HG03575 (cell line): ENCODE measurements at regions not wholly inside any gene's neighbourhood (a gene's known extent, or its start where the extent isn't known, plus 50 kb on each side); places are given as distances from the start of the nearest gene placed in this dataset.
"Not testable (repeated sequence)": the region's sequence is repeated elsewhere in the genome, so short reads cannot be mapped to it uniquely, and the experiment has no call there.

ENCODE experiments used
- ATAC-seq: cut with Tn5 transposase; IDR thresholded peaks from one replicate; pipeline ENCODE4 v1.9.1; 2021; ENCODE audit not compliant: unreplicated experiment, insufficient number of reproducible peaks, low FRiP score; ENCODE audit errors: extremely low read depth

GRCh38 chr2:7094231-7094741 is 177.1 kb downstream of the RNF144A start:
- ATAC-seq = no peak

- no peak for ATAC-seq
Measured at GRCh38 chr2:7096726-7097352, 179.6 kb downstream of the RNF144A start.

GRCh38 chr2:7097353-7097895 is 180.2 kb downstream of the RNF144A start:
- ATAC-seq = no peak

DNA sequence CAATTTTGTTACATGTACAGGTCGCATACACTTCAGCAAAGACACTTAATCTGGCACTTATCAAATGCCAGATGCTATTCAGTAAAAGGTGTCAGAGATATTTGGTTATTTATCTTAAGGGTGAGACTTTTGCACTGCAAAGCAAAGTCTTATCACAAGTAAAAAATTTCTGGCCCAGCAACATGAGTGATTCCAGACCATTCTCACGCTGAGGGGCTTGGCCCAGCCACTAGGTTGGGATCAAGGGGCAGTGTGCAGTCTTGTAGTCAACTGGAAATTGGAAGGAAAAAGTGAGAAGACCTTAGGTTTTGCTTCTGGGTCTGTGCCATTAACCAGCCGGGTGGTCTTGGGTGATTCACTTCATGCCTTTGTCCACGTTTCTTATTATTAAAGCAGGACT is 181.6 kb downstream of the RNF144A start:
- ATAC-seq = no peak

DNA sequence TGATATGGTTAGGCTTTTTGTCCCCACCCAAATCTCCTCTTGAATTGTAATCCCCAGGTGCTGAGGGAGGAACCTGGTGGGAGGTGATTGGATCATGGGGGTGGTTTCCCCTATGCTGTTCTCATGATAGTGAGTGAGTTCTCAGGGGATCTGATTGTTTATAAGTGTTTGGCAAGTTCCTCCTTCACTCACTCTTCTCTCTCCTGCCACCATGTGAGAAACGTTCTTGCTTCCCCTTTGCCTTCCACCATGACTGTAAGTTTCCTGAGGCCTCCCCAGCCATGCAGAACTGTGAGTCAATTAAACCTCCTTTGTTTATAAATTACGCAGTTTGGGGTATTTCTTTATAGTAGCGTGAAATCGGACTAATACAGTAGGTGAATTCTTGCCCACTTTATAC is 182.5 kb downstream of the RNF144A start:
- not testable (repeated sequence) for ATAC-seq

GRCh38 chr2:7102826-7103225 is 185.6 kb downstream of the RNF144A start:
- ATAC-seq = no peak

DNA sequence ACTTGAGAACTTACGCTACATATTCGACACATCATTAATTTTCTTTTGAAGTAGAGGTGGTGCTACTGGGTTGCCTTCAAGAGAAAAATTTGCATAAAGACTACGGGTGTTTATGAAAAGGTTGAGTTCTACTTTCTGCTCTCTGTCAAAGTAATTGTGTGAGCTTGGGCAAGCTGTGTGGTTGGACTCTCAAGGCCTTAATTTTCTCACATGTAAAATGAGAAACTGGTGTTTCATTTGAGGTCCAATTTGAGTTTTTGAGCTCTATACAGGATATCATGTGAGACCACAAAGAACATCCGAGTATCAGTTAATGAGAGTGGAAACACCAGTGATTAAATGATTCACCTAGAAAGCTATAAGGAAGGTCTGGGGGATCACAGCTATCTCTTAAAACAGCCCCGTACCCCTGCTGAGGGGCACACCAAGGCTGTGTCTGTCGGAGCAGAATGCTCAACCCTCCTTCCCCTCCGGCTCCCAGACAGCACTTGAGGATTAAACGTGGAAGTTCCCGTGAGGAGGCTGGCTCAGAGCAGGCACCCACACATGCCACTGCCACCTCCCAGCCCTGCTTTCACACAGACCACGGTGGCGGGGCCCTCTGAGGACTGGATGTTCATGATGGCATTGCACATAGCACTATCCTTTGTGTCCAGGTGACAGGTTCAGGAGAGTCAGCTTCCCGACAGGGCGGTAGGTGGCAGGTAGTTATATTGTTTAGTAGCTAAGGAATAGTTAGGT is 191.8 kb downstream of the RNF144A start:
- no peak for ATAC-seq

DNA sequence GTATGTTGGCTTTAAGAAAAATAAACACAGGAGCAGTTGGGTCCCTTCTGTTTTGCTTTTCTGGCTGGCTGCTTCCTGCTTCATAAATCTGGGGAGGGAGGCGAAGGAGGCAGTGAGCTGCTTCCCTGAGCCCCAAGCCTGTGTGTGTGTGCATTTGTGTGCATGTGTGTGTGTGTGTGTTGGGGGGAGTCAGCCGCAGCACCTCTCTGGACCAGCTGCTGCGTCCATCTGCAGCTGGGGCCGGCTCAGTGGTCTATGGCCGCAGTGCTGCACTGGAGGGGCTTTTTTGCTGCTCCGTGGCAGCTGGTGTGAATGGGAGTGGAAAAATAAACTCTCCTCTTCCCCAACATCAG is 192.3 kb downstream of the RNF144A start:
- no peak for ATAC-seq

DNA sequence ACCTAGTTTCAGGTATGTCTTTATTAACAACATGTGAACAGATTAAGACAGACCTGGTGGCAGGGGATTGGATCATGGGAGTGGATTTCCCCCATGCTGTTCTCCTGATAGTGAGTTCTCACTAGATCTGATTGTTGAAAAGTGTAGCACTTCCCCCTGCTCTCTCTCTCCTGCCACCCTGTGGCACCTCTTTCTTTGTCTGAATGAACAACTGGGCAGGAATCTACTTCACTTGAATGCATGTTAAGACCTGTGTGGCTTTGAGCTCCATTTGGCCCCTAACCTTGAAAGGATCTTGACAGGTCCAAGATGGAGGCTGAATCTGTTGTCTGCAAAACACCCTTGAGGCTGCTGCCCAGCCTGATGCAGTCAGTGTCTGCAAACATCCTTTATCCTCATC is 194.4 kb downstream of the RNF144A start:
- ATAC-seq = no peak

- no peak for ATAC-seq
Measured at GRCh38 chr2:7115364-7115763, 198.2 kb downstream of the RNF144A start.

- ATAC-seq = no peak
Measured at GRCh38 chr2:7115906-7116305, 198.7 kb downstream of the RNF144A start.

GRCh38 chr2:7116511-7116910 is 199.3 kb downstream of the RNF144A start:
- no peak for ATAC-seq

DNA sequence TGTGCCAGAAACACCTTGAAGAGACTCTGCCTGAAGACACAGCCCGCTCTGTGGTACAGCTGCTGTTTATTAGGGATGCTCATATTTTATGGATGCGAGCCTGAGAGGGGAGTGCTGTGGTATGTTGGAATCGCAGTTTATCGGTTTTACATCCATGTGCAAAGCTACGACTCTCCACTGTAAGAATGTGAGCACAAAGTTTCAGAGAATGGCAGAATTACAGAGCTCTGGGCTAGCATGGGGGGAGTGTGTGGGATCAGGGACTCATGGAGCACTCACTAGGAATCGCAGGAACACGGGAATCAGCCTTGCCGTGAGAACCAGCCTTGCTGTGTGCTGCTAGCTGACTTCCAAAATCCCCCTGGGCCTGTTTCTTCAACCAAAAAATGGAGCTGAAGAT is 199.9 kb downstream of the RNF144A start:
- no peak for ATAC-seq

- no peak for ATAC-seq
Measured at GRCh38 chr2:7118606-7119131, 201.5 kb downstream of the RNF144A start.

DNA sequence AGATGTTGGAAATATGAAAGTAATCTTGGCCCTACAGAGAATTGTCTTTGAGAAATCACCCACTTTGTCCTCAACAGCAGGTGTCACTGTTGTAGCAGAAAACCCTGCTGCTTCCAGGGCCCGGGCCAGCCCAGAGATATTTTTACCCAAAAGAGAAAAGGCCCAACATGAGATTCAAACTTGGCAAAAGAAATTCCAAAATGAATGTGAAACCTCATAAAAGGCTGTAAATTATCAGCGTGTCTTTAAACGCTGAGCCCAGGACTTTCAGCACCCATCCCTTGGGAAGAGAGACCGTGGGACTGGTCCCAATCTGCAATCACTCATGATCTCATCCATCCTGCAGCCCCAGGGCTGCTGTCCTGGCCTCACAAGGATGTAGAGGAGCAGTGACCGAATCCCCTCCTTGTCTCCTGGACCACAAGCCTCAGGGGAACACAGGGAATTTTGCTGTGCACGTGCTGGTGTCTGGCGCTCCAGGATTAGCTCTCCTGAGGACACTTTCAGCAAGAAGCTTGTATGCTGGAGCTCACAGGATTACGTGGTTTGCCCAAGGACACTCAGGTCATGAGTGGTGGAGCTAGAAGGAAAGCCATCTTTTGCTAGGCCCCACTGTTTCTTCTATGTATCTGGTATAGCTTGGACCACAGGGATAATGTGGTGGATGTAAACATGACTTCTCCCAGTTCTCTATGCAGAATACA is 202.1 kb downstream of the RNF144A start:
- no peak for ATAC-seq

DNA sequence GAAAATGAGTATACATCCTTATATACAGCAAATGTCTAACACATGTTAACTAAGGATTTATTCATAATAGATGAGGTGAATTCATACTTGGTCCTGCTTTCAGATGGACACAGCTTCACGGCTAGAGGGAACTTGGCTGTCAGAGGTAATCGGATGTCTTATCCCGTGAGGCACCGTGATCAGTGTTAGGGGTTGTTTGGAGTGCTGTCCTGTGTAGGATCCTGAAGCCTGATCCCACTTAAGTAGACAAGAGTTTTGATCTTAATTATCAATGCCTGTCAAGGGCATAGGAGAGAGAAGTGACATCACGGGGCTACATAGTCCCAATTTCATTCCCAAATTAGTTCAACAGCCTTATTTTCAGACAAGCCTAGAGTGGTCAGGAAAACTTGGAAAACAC is 204.6 kb downstream of the RNF144A start:
- ATAC-seq = no peak

DNA sequence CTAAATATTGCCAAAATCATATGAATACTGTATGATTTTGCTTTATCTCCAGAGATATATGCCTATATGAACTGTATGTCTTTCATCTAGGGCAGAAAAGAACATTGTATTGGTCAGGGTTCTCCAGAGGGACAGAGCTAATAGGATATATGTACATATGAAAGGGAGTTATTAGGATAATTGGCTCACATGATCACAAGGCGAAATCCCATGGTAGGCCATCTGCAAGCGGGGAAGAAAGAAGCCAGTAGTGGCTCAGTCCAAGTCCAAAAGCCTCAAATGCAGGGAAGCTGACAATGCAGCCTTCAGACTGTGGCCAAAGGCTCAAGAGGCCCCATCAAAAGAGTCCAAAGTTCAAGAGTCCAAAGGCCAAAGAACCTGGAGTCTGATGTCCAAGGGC is 209.9 kb downstream of the RNF144A start:
- no peak for ATAC-seq

GRCh38 chr2:7127687-7128086 is 210.5 kb downstream of the RNF144A start:
- no peak for ATAC-seq

- ATAC-seq = no peak
Measured at GRCh38 chr2:7131261-7131660, 214.0 kb downstream of the RNF144A start.

GRCh38 chr2:7132753-7133152 is 215.5 kb downstream of the RNF144A start:
- ATAC-seq = no peak
